Type B pancreatic cell (in vitro differentiated cells): ENCODE measurements at regions not wholly inside any gene's neighbourhood (a gene's known extent, or its start where the extent isn't known, plus 50 kb on each side); places are given as distances from the start of the nearest gene placed in this dataset.

Experiments used
- DNase-seq: peaks from one replicate; pipeline ENCODE4 v3.0.0; 2021; ENCODE audit warnings: mixed read lengths; ENCODE audit not compliant: unreplicated experiment; ENCODE audit errors: extremely low spot score
- H3K27ac Mint-ChIP-seq: 2 replicates; pipeline ENCODE4 v1.8.0; 2021; ENCODE audit warnings: mild to moderate bottlenecking, mixed read lengths
- H3K27me3 Mint-ChIP-seq: 2 replicates; pipeline ENCODE4 v1.8.0; 2021; ENCODE audit warnings: mixed read lengths
- H3K36me3 Mint-ChIP-seq: 2 replicates; pipeline ENCODE4 v1.8.0; 2021; ENCODE audit warnings: mixed read lengths
- H3K4me1 Mint-ChIP-seq: one replicate; pipeline ENCODE4 v1.8.0; 2021; ENCODE audit warnings: mixed read lengths; ENCODE audit not compliant: unreplicated experiment
- H3K4me3 Mint-ChIP-seq: 2 replicates; pipeline ENCODE4 v1.8.0; 2021; ENCODE audit warnings: mild to moderate bottlenecking, mixed read lengths
- H3K9me3 Mint-ChIP-seq: 2 replicates; pipeline ENCODE4 v1.8.0; 2021; ENCODE audit warnings: mixed read lengths
- TF ChIP-seq, protein P1 (sequence below): fragments of 200-600 bp; sonication (generic); conservative IDR thresholded peaks from 2 replicates; pipeline ENCODE4 v1.5.0; 2021; ENCODE audit warnings: antibody characterized with exemption, mild to moderate bottlenecking

DNA sequence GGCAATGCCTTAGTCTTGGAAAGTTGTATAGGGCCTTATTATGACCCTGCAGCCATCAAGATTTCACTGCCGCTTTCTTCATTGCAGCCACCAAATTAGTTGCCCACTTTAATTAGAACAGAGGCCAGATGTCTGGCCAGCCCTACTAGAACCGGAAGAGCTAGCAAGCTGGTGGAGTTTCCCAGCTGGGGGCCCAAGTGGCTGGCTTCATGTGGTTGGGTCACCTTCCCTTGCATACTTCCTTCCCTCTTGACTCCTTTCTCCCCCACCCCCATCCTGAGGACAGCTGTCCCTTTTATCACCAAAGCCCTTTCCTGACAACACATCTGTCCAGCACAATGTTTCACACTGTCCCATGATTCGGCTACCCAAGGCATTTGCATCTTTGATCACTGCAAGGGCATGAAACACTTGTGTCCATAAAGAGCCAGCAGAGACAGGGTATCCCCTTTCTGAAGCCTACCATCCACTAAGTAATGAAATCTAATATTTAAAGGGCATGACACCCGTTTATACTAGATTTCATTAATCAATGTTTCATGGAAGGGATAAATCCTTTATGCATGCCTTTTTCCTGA lies 187.2 kb downstream of the BCL11A start:
- TF ChIP-seq, protein P1, sequence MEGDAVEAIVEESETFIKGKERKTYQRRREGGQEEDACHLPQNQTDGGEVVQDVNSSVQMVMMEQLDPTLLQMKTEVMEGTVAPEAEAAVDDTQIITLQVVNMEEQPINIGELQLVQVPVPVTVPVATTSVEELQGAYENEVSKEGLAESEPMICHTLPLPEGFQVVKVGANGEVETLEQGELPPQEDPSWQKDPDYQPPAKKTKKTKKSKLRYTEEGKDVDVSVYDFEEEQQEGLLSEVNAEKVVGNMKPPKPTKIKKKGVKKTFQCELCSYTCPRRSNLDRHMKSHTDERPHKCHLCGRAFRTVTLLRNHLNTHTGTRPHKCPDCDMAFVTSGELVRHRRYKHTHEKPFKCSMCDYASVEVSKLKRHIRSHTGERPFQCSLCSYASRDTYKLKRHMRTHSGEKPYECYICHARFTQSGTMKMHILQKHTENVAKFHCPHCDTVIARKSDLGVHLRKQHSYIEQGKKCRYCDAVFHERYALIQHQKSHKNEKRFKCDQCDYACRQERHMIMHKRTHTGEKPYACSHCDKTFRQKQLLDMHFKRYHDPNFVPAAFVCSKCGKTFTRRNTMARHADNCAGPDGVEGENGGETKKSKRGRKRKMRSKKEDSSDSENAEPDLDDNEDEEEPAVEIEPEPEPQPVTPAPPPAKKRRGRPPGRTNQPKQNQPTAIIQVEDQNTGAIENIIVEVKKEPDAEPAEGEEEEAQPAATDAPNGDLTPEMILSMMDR: no peak
- no peak for DNase-seq
- Mint-ChIP-seq H3K27me3 (no peaks in the 10 kb centered on the region), H3K4me3 (no peak overlapping the region), H3K9me3 (no peaks in the 10 kb centered on the region), H3K27ac (no peak overlapping the region), H3K4me1 (peaks cover 12% of the 10 kb centered on the region), H3K36me3 (no peaks in the 10 kb centered on the region)

DNA sequence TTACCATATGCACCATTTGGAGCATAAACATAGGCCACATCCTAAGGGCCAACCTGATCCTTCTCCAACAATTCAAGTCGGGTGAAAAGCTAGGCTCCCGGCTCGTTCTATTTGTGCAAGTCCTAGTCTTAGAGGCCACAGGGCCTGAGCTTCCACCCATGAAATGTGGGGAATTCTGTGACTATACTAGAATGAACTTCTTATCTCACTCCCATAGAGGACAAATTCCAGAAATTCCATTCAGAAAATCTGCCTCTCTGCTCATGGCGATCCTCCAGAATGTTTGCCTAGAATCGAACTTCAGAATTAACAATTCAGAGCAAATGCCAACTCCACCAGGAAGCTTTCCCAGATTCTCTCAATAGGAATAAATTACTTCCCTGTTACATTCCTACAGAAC lies 187.9 kb downstream of the BCL11A start:
- Mint-ChIP-seq H3K27ac (no peak overlapping the region), H3K27me3 (no peaks in the 10 kb centered on the region), H3K4me1 (peaks cover 9% of the 10 kb centered on the region), H3K4me3 (no peak overlapping the region), H3K36me3 (no peaks in the 10 kb centered on the region), H3K9me3 (peaks cover 2% of the 10 kb centered on the region)
- TF ChIP-seq, protein P1: no peak
- DNase-seq: no peak

DNA sequence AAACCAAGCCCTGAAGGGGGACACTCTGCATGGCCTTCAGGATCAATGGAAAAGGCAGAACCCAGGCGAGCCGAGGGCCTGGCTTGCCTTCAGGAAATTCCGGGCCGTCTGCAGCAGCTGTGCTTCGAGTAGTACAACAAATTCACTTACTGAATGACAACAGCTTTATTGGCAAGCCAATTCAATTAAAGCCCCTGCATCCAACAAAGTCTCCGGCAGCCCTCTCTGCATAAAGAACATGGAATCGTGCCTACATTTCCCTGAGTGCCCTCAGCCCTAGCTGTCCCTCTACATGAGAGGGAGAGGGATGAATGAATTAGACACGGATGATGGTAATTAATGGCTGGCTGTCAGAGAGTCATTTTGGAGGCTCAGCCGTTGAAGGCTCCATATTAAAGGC lies 189.0 kb downstream of the BCL11A start:
- H3K36me3 Mint-ChIP-seq: no peaks in the 10 kb centered on the region
- H3K27ac Mint-ChIP-seq: no peak overlapping the region
- no peak for DNase-seq
- TF ChIP-seq, protein P1: no peak
- peaks cover 14% of the 10 kb centered on the region for H3K4me1 Mint-ChIP-seq
- no peak overlapping the region for H3K4me3 Mint-ChIP-seq
- no peaks in the 10 kb centered on the region for H3K27me3 Mint-ChIP-seq
- peaks cover 6% of the 10 kb centered on the region for H3K9me3 Mint-ChIP-seq

DNA sequence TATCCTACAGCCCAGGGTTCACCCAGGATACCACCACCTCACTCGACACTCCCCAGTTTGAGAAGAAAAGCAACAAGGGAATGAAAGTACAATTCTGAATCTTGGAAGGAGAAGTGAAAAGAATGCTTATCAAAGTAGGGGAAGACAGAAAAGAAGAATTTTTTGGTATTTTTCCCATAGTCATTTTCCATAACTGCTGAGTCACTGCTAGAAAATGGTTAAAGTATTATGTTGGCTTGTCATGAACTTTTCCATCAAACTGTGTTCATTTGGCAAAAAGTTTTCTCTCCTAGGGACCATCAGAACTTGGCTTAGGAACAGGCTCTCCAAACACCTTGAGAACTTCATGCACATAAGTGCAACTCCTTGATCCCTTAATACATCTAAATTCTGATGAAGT lies 192.0 kb downstream of the BCL11A start:
- peaks cover 23% of the 10 kb centered on the region for H3K4me1 Mint-ChIP-seq
- peaks cover 6% of the 10 kb centered on the region for H3K9me3 Mint-ChIP-seq
- no peak for DNase-seq
- no peaks in the 10 kb centered on the region for H3K36me3 Mint-ChIP-seq
- H3K27ac Mint-ChIP-seq: no peak overlapping the region
- H3K4me3 Mint-ChIP-seq: no peak overlapping the region
- TF ChIP-seq, protein P1: no peak
- no peaks in the 10 kb centered on the region for H3K27me3 Mint-ChIP-seq

DNA sequence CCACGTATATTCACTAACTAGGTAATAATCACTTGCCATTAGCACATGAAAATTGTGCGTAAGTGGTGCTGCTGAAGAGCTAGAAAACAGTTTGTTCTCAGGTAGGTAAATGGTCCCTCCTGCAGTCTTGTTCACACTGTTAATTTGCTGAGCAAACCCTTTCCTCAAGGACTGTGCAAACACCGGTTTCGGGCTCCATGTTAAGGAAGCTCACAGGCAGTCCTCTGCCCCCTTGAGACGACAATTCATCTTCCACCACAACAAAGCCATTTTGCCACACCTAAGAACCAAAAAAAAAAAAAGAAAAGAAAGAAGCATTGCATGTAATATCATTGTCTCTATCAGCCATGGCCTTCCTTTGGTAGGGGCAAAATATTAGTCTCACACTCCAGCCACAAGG lies 193.9 kb downstream of the BCL11A start:
- DNase-seq: no peak
- H3K36me3 Mint-ChIP-seq: no peaks in the 10 kb centered on the region
- H3K27me3 Mint-ChIP-seq: no peaks in the 10 kb centered on the region
- TF ChIP-seq, protein P1: no peak
- no peak overlapping the region for H3K4me3 Mint-ChIP-seq
- H3K27ac Mint-ChIP-seq: no peak overlapping the region
- H3K4me1 Mint-ChIP-seq: peaks cover 21% of the 10 kb centered on the region
- peaks cover 6% of the 10 kb centered on the region for H3K9me3 Mint-ChIP-seq

DNA sequence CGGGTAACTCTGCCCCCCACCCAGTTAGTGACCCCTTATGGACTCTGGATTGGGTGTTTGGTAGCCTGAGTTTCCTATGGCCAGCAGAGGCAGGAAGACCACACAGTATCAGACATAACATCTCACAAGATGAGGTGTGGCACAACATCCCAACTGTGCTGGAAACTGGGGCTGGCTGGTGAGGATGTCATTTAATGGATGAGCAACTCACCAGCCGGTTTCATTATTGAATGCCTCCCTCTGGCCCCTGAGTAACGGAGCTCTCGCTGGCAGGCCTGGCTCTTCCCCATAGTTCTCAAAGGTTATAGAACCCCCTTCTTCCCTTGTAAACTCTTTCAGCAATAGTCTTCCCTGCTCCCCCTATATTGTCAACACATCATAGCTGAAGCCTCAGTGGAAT lies 195.0 kb downstream of the BCL11A start:
- H3K27me3 Mint-ChIP-seq: no peaks in the 10 kb centered on the region
- H3K4me3 Mint-ChIP-seq: no peak overlapping the region
- no peak overlapping the region for H3K27ac Mint-ChIP-seq
- TF ChIP-seq, protein P1: no peak
- H3K36me3 Mint-ChIP-seq: no peaks in the 10 kb centered on the region
- H3K9me3 Mint-ChIP-seq: peaks cover 6% of the 10 kb centered on the region
- no peak for DNase-seq
- H3K4me1 Mint-ChIP-seq: peaks cover 29% of the 10 kb centered on the region
